SH-SY5Y (cell line): ENCODE measurements at regions not wholly inside any gene's neighbourhood (a gene's known extent, or its start where the extent isn't known, plus 50 kb on each side); places are given as distances from the start of the nearest gene placed in this dataset.

ENCODE experiments used
- GATA2 ChIP-seq: IDR thresholded peaks from 2 replicates; pipeline ENCODE4 v1.6.1; 2011; ENCODE audit warnings: mild to moderate bottlenecking, low read depth, low read length
- GATA3 ChIP-seq: IDR thresholded peaks from 2 replicates; pipeline ENCODE4 v1.6.1; 2011; ENCODE audit warnings: low read depth, mild to moderate bottlenecking, low read length, moderate library complexity

GRCh38 chr5:17401470-17402288 lies 96.4 kb upstream of the TAF11L2 start:
- no peak for TF ChIP-seq GATA3
- no peak for TF ChIP-seq GATA2

- no peak for TF ChIP-seq GATA2
- TF ChIP-seq GATA3: no peak
These were observed 95.5 kb upstream of the TAF11L2 start for GRCh38 chr5:17402289-17403121.

- TF ChIP-seq GATA3 (no peak), GATA2 (no peak)
These were observed 94.1 kb upstream of the TAF11L2 start for GRCh38 chr5:17403695-17404490.

- TF ChIP-seq GATA2 (no peak), GATA3 (no peak)
These were observed 92.1 kb upstream of the TAF11L2 start for GRCh38 chr5:17405976-17406375.

GRCh38 chr5:17406423-17406838 lies 91.6 kb upstream of the TAF11L2 start:
- TF ChIP-seq GATA2 (no peak), GATA3 (no peak)

GRCh38 chr5:17411436-17412402 lies 86.3 kb upstream of the TAF11L2 start:
- TF ChIP-seq GATA2 (no peak), GATA3 (no peak)

GRCh38 chr5:17412760-17413671 lies 85.0 kb upstream of the TAF11L2 start:
- TF ChIP-seq GATA3: no peak
- TF ChIP-seq GATA2: no peak

GRCh38 chr5:17413691-17414090 lies 84.3 kb upstream of the TAF11L2 start:
- TF ChIP-seq GATA3 (no peak), GATA2 (no peak)

- no peak for TF ChIP-seq GATA2
- no peak for TF ChIP-seq GATA3
These were observed 82.7 kb upstream of the TAF11L2 start for GRCh38 chr5:17415321-17415758.

- no peak for TF ChIP-seq GATA3
- TF ChIP-seq GATA2: no peak
These were observed 73.4 kb upstream of the TAF11L2 start for GRCh38 chr5:17424674-17425073.

- TF ChIP-seq GATA2: no peak
- TF ChIP-seq GATA3: no peak
These were observed 72.5 kb upstream of the TAF11L2 start for GRCh38 chr5:17425385-17426070.

GRCh38 chr5:17426104-17426749 lies 71.8 kb upstream of the TAF11L2 start:
- TF ChIP-seq GATA2 (no peak), GATA3 (no peak)
